Adrenal gland (tissue), 5 donors: ENCODE measurements at regions not wholly inside any gene's neighbourhood (a gene's known extent, or its start where the extent isn't known, plus 50 kb on each side); places are given as distances from the start of the nearest gene placed in this dataset.

ENCODE experiments used
- POLR2A ChIP-seq, 2 donors: fragments of 450-650 bp; IDR thresholded peaks; one replicate each; pipeline ENCODE4 v1.6.1; 2017; ENCODE audit warnings: antibody characterized with exemption in 2 of 2, mild to moderate bottlenecking in 2 of 2, moderate library complexity in 1 of 2
- TF ChIP-seq, protein P1 (sequence below), 6 experiments: fragments of 450-650 bp in 4 of 6; fragments of 200-600 bp in 2 of 6; sonication (generic) in 1 of 6; IDR thresholded peaks; 1 replicate in 5 of 6; 2 replicates in 1 of 6; pipeline versions ENCODE4 v1.5.1 to v1.8.0; 2016 to 2021; ENCODE audit warnings: antibody characterized with exemption in 6 of 6, mild to moderate bottlenecking in 2 of 6, moderate library complexity in 1 of 6
- donor health status: DM: no; HTN: no; CAD: no.

DNA sequence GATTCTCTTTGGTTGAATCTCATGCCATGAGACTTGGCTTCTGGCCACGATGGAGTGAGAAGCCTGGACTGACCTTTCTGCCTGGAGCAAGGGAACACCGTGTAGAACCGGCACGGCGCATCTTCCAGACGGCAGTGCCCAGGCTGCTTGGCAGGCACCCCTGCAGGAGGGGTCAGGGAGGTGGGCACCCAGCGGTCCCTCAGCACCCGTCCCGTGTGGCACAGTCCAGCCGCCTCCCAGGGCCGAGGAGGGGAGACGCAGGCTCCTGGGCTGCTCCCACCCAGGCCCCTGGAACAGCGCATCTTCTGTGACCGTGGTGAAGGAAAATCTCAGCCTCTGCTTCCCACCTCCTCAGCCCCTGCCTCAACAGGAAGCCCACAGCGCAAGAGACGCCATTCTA lies 95.7 kb downstream of the CMPK2 start:
- TF ChIP-seq, protein P1, sequence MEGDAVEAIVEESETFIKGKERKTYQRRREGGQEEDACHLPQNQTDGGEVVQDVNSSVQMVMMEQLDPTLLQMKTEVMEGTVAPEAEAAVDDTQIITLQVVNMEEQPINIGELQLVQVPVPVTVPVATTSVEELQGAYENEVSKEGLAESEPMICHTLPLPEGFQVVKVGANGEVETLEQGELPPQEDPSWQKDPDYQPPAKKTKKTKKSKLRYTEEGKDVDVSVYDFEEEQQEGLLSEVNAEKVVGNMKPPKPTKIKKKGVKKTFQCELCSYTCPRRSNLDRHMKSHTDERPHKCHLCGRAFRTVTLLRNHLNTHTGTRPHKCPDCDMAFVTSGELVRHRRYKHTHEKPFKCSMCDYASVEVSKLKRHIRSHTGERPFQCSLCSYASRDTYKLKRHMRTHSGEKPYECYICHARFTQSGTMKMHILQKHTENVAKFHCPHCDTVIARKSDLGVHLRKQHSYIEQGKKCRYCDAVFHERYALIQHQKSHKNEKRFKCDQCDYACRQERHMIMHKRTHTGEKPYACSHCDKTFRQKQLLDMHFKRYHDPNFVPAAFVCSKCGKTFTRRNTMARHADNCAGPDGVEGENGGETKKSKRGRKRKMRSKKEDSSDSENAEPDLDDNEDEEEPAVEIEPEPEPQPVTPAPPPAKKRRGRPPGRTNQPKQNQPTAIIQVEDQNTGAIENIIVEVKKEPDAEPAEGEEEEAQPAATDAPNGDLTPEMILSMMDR (IDR thresholded peaks at IDR 0.05) = no peak
- TF ChIP-seq POLR2A (IDR thresholded peaks at IDR 0.05) = no peak
